B cell (primary cell): ENCODE measurements at regions not wholly inside any gene's neighbourhood (a gene's known extent, or its start where the extent isn't known, plus 50 kb on each side); places are given as distances from the start of the nearest gene placed in this dataset.

Source experiments
- ATAC-seq: fragments of 200-7000 bp; cut with Tn5 transposase; one replicate; pipeline ENCODE4 v1.10.0; 2021; ENCODE audit warnings: low read depth, mild to moderate bottlenecking, moderate number of reproducible peaks, moderate library complexity
- CTCF ChIA-PET: fragments of 350-600 bp; sonication (Branson Sonifier 250); formaldehyde crosslinking; loops from one replicate; lab custom pipeline; 2021; ENCODE audit warnings: antibody characterized with exemption, inconsistent platforms; lab: Charles Lee
- POLR2A ChIA-PET: fragments of 350-600 bp; sonication (Branson Sonifier 250); formaldehyde crosslinking; loops from one replicate; lab custom pipeline; 2021; ENCODE audit warnings: antibody characterized with exemption; lab: Charles Lee
- DNase-seq: peaks from one replicate; pipeline ENCODE4 v3.0.0; 2013
- H2AFZ ChIP-seq: 2 replicates; pipeline ENCODE4 v1.6.1; 2012; ENCODE audit warnings: mild to moderate bottlenecking, low read depth, low read length; ENCODE audit not compliant: insufficient read depth, poor library complexity, severe bottlenecking
- H3K27ac ChIP-seq, 2 donors: 1 replicate in 1 of 2; 2 replicates in 1 of 2; pipeline ENCODE4 v1.5.1; 2012 to 2013; ENCODE audit warnings: low read length in 2 of 2, mild to moderate bottlenecking in 2 of 2, moderate library complexity in 1 of 2
- H3K27me3 ChIP-seq, 4 experiments: fragments of 200-600 bp in 1 of 4; sonication (generic) in 1 of 4; replicated peaks in 1 of 4; 1 replicate in 2 of 4; 2 replicates in 2 of 4; pipeline versions ENCODE4 v1.6.1 to v1.7.0; 2013 to 2016; ENCODE audit warnings: low read length in 3 of 4, mild to moderate bottlenecking in 2 of 4, mixed read lengths in 1 of 4, moderate library complexity in 1 of 4; ENCODE audit not compliant: insufficient read depth in 4 of 4, control insufficient read depth in 3 of 4; ENCODE audit errors: control extremely low read depth in 1 of 4
- H3K36me3 ChIP-seq, 2 experiments: replicated peaks in 1 of 2; 1 replicate in 1 of 2; 2 replicates in 1 of 2; pipeline versions ENCODE4 v1.6.1 to v1.7.1; 2013; ENCODE audit warnings: low read length in 1 of 2; ENCODE audit not compliant: insufficient read depth in 2 of 2, control insufficient read depth in 1 of 2; ENCODE audit errors: control extremely low read depth in 1 of 2, extremely low read depth in 1 of 2
- H3K4me1 ChIP-seq, 2 donors: fragments of 200-600 bp in 1 of 2; sonication (generic) in 1 of 2; 1 replicate in 1 of 2; 2 replicates in 1 of 2; pipeline versions ENCODE4 v1.5.1 to v1.6.1; 2013 to 2017; ENCODE audit warnings: low read length in 2 of 2; ENCODE audit not compliant: control insufficient read depth in 2 of 2, insufficient read depth in 2 of 2
- H3K4me2 ChIP-seq: replicated peaks from 2 replicates; pipeline ENCODE3; 2012; ENCODE audit warnings: mild to moderate bottlenecking, low read depth, low read length; ENCODE audit not compliant: poor library complexity, severe bottlenecking
- H3K4me3 ChIP-seq, 5 experiments: fragments of 200-600 bp in 1 of 5; sonication (generic) in 1 of 5; 1 replicate in 3 of 5; 2 replicates in 2 of 5; pipeline versions ENCODE4 v1.5.1 to v1.7.0; 2011 to 2016; ENCODE audit warnings: low read length in 4 of 5, mild to moderate bottlenecking in 4 of 5, low read depth in 2 of 5, control low read depth in 1 of 5, moderate library complexity in 1 of 5; ENCODE audit not compliant: insufficient read depth in 1 of 5; ENCODE audit errors: control extremely low read depth in 1 of 5, extremely low read depth in 1 of 5
- H3K79me2 ChIP-seq: fragments of 200-600 bp; sonication (generic); one replicate; pipeline ENCODE4 v1.6.0; 2016; ENCODE audit warnings: low read length; ENCODE audit not compliant: control insufficient read depth, insufficient read depth
- H3K9ac ChIP-seq: fragments of 200-600 bp; sonication (generic); 2 replicates; pipeline ENCODE4 v1.6.1; 2017; ENCODE audit warnings: mild to moderate bottlenecking, low read length, moderate library complexity
- H3K9me3 ChIP-seq, 3 donors: one replicate each; pipeline versions ENCODE4 v1.6.1 to v1.7.1; 2013; ENCODE audit warnings: low read length in 2 of 3; ENCODE audit not compliant: control insufficient read depth in 2 of 3, insufficient read depth in 1 of 3; ENCODE audit errors: control extremely low read depth in 1 of 3
- H4K20me1 ChIP-seq: 2 replicates; pipeline ENCODE4 v1.6.0; 2012; ENCODE audit warnings: mild to moderate bottlenecking, low read length; ENCODE audit not compliant: insufficient read depth, control insufficient read depth, poor library complexity, severe bottlenecking
- H3K27ac Mint-ChIP-seq: one replicate; pipeline ENCODE4 v1.8.0; 2021; ENCODE audit warnings: mixed read lengths
- H3K27me3 Mint-ChIP-seq: one replicate; pipeline ENCODE4 v1.8.0; 2021; ENCODE audit warnings: mixed read lengths
- H3K4me1 Mint-ChIP-seq: one replicate; pipeline ENCODE4 v1.8.0; 2021; ENCODE audit warnings: mixed read lengths
- H3K4me3 Mint-ChIP-seq: one replicate; pipeline ENCODE4 v1.8.0; 2021; ENCODE audit warnings: mixed read lengths
- H3K9me3 Mint-ChIP-seq: one replicate; pipeline ENCODE4 v1.8.0; 2022; ENCODE audit warnings: mixed read lengths; ENCODE audit not compliant: insufficient read depth
- EZH2 ChIP-seq: IDR thresholded peaks from 2 replicates; pipeline ENCODE4 v1.6.1; 2012; ENCODE audit warnings: borderline replicate concordance, low read depth, mild to moderate bottlenecking, moderate library complexity, low read length; ENCODE audit not compliant: insufficient read depth, poor library complexity, severe bottlenecking
- whole genome bisulfite sequencing: methylation state at CpG from one replicate; pipeline ENCODE4 v1.1.5; 2013; ENCODE audit warnings: missing lambda C conversion rate; ENCODE audit not compliant: insufficient coverage; 5-methylcytosine and 5-hydroxymethylcytosine counted together
- intact Hi-C: fragments of 100-400 bp; cut with micrococcal nuclease; formaldehyde crosslinking; loops from one replicate; pipeline ENCODE4 v1.10.0; 2022
- TF ChIP-seq, protein P1 (sequence below): fragments of 200-600 bp; IDR thresholded peaks from one replicate; pipeline ENCODE4 v1.8.0; 2022; ENCODE audit warnings: antibody characterized with exemption, mild to moderate bottlenecking

GRCh38 chr1:219555806-219556205, 57.1 kb downstream of the ZC3H11B start:
- Histone ChIP-seq H3K4me3 (no peak overlapping the region), H3K36me3 (no peaks in the 10 kb centered on the region), H3K79me2 (no peaks in the 10 kb centered on the region), H3K9ac (no peak overlapping the region), H3K27me3 (no peaks in the 10 kb centered on the region), H3K4me1 (no peaks in the 10 kb centered on the region), H3K27ac (no peak overlapping the region), H4K20me1 (no peaks in the 10 kb centered on the region), H3K9me3 (no peaks in the 10 kb centered on the region), H2AFZ (no peak overlapping the region), H3K4me2 (no peak overlapping the region)
- Mint-ChIP-seq H3K9me3 (no peaks in the 10 kb centered on the region), H3K27me3 (peaks cover 2% of the 10 kb centered on the region), H3K27ac (no peak overlapping the region), H3K4me3 (no peak overlapping the region), H3K4me1 (no peaks in the 10 kb centered on the region)
- intact Hi-C loops: no loop called here
- CTCF ChIA-PET: no interaction called here
- no peak for ATAC-seq
- POLR2A ChIA-PET: no interaction called here
- no peak for DNase-seq
- WGBS: no CpG with 5 or more reads among the region's 2 CpGs
- no peak for TF ChIP-seq EZH2
- TF ChIP-seq, protein P1, sequence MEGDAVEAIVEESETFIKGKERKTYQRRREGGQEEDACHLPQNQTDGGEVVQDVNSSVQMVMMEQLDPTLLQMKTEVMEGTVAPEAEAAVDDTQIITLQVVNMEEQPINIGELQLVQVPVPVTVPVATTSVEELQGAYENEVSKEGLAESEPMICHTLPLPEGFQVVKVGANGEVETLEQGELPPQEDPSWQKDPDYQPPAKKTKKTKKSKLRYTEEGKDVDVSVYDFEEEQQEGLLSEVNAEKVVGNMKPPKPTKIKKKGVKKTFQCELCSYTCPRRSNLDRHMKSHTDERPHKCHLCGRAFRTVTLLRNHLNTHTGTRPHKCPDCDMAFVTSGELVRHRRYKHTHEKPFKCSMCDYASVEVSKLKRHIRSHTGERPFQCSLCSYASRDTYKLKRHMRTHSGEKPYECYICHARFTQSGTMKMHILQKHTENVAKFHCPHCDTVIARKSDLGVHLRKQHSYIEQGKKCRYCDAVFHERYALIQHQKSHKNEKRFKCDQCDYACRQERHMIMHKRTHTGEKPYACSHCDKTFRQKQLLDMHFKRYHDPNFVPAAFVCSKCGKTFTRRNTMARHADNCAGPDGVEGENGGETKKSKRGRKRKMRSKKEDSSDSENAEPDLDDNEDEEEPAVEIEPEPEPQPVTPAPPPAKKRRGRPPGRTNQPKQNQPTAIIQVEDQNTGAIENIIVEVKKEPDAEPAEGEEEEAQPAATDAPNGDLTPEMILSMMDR: no peak

- intact Hi-C loops: no loop called here
- Histone ChIP-seq H2AFZ (no peak overlapping the region), H3K9ac (no peak overlapping the region), H3K27me3 (no peaks in the 10 kb centered on the region), H4K20me1 (no peaks in the 10 kb centered on the region), H3K27ac (no peak overlapping the region), H3K9me3 (no peaks in the 10 kb centered on the region), H3K4me2 (no peak overlapping the region), H3K4me3 (no peak overlapping the region), H3K36me3 (no peaks in the 10 kb centered on the region), H3K4me1 (no peaks in the 10 kb centered on the region), H3K79me2 (no peaks in the 10 kb centered on the region)
- Mint-ChIP-seq H3K4me1 (no peaks in the 10 kb centered on the region), H3K4me3 (no peak overlapping the region), H3K27ac (no peak overlapping the region), H3K27me3 (peaks cover 2% of the 10 kb centered on the region), H3K9me3 (no peaks in the 10 kb centered on the region)
- no peak for TF ChIP-seq EZH2
- TF ChIP-seq, protein P1: no peak
- no peak for DNase-seq
- WGBS: 81% methylated on average over 4 of the region's 7 CpGs
- ChIA-PET POLR2A (no interaction called here), CTCF (no interaction called here)
- no peak for ATAC-seq
Measured at GRCh38 chr1:219555031-219555692, 57.7 kb downstream of the ZC3H11B start.
